ENCODE measurements at regions not wholly inside any gene's neighbourhood (a gene's known extent, or its start where the extent isn't known, plus 50 kb on each side); places are given as distances from the start of the nearest gene placed in this dataset.
"Not testable (repeated sequence)": the region's sequence is repeated elsewhere in the genome, so short reads cannot be mapped to it uniquely, and the experiment has no call there.

DNA sequence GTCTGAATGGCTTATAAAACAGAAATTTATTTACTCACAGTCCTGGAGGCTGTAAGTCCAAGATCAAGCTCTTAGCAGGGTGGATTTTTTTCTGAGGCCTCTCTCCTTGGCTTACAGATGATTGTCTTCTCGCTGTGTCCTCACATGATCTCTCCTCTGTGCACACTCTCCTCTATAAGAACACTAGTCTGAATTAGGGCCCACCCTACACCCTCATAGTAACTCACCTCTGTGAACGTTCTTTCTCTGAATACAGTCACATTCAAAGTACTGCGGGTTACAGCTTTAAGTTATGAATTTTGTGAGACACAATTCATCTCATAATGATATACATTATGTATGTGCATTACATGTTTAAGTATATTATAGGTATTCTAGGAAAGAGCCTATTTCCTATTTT lies 135.7 kb upstream of the ATXN7L3B start:
- no peak overlapping the region for H3K4me3 ChIP-seq (ENCODE audit: low read length)
- no peaks in the 10 kb centered on the region for H3K36me3 ChIP-seq (ENCODE audit: insufficient read depth, low read length)
- no peak overlapping the region for H3K4me3 Mint-ChIP-seq
- H3K9me3 ChIP-seq (ENCODE audit: control insufficient read depth in 1 of 2, insufficient read depth in 1 of 2, low read length in 2 of 2): no peaks in the 10 kb centered on the region
- H3K36me3 Mint-ChIP-seq (ENCODE audit: low read depth): no peaks in the 10 kb centered on the region
- no peak overlapping the region for H3K27ac ChIP-seq (ENCODE audit: low read depth in 1 of 2, low read length in 2 of 2)
- intact Hi-C loops (cut with DNase I, micrococcal nuclease): no loop called here
- H3K4me1 ChIP-seq (ENCODE audit: insufficient read depth, low read length): no peaks in the 10 kb centered on the region
- ATAC-seq (ENCODE audit: poor library complexity): no peak
- no peaks in the 10 kb centered on the region for H3K27me3 ChIP-seq (ENCODE audit: control insufficient read depth in 1 of 2, insufficient read depth in 2 of 2, low read length in 2 of 2)
- no peak for DNase-seq
- POLR2A ChIA-PET: no interaction called here
- H3K4me1 Mint-ChIP-seq (ENCODE audit: low read depth): no peaks in the 10 kb centered on the region
- no peaks in the 10 kb centered on the region for H3K9me3 Mint-ChIP-seq
- CTCF ChIA-PET: no interaction called here
- H3K27ac Mint-ChIP-seq: no peak overlapping the region
- TF ChIP-seq, protein P1, sequence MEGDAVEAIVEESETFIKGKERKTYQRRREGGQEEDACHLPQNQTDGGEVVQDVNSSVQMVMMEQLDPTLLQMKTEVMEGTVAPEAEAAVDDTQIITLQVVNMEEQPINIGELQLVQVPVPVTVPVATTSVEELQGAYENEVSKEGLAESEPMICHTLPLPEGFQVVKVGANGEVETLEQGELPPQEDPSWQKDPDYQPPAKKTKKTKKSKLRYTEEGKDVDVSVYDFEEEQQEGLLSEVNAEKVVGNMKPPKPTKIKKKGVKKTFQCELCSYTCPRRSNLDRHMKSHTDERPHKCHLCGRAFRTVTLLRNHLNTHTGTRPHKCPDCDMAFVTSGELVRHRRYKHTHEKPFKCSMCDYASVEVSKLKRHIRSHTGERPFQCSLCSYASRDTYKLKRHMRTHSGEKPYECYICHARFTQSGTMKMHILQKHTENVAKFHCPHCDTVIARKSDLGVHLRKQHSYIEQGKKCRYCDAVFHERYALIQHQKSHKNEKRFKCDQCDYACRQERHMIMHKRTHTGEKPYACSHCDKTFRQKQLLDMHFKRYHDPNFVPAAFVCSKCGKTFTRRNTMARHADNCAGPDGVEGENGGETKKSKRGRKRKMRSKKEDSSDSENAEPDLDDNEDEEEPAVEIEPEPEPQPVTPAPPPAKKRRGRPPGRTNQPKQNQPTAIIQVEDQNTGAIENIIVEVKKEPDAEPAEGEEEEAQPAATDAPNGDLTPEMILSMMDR (IDR thresholded peaks at IDR 0.05): no peak
- peaks cover 4% of the 10 kb centered on the region for H3K27me3 Mint-ChIP-seq

DNA sequence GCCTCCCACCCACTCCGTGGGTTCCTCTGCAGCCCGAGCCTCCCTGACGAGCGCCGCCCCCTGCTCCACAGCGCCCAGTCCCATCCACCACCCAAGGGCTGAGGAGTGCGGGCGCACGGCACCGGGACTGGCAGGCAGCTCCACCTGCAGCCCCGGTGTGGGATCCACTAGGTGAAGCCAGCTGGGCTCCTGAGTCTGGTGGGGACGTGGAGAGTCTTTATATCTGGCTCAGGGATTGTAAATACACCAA lies 134.5 kb upstream of the ATXN7L3B start:
- H3K4me1 Mint-ChIP-seq (ENCODE audit: low read depth); CTCF ChIA-PET; H3K9me3 Mint-ChIP-seq; H3K4me3 ChIP-seq (ENCODE audit: low read length); H3K27me3 Mint-ChIP-seq; H3K9me3 ChIP-seq (ENCODE audit: control insufficient read depth in 1 of 2, insufficient read depth in 1 of 2, low read length in 2 of 2); ATAC-seq (ENCODE audit: poor library complexity); H3K36me3 ChIP-seq (ENCODE audit: insufficient read depth, low read length); DNase-seq; H3K4me3 Mint-ChIP-seq; H3K27ac ChIP-seq (ENCODE audit: low read depth in 1 of 2, low read length in 2 of 2); H3K4me1 ChIP-seq (ENCODE audit: insufficient read depth, low read length); H3K36me3 Mint-ChIP-seq (ENCODE audit: low read depth); H3K27me3 ChIP-seq (ENCODE audit: control insufficient read depth in 1 of 2, insufficient read depth in 2 of 2, low read length in 2 of 2); POLR2A ChIA-PET; intact Hi-C loops (cut with DNase I, micrococcal nuclease); H3K27ac Mint-ChIP-seq: not testable (repeated sequence)

DNA sequence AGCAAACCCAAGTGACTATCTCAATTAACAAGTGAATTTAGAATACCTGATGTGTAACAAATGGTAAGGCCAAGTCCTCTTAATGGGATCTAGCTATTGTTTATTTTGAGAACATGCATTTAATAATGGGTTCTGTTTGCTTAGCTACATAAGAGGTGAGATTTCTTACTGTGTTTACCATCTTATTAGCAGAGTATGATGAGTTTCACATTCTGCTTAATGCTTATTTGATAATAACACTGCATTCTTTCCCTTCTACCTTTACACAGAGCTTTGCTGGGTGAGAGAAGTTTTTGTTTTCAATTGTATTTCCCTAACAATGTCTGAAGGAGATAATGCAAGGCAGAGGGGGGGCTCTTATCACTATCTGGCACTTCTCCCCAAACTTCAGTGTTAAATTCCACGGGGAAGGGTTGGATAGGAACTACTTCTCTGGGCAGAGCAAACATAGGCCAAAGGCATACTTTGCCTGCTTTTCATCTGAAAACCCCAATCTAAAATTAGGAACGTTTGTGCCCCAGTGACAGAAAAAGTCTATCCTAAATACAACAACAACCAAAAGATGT lies 129.0 kb upstream of the ATXN7L3B start:
- no peaks in the 10 kb centered on the region for H3K36me3 Mint-ChIP-seq (ENCODE audit: low read depth)
- H3K27ac Mint-ChIP-seq: no peak overlapping the region
- H3K9me3 Mint-ChIP-seq: no peaks in the 10 kb centered on the region
- no peak overlapping the region for H3K4me3 Mint-ChIP-seq
- DNase-seq (no peak), ATAC-seq (ENCODE audit: poor library complexity) (no peak)
- Histone ChIP-seq H3K27me3 (ENCODE audit: control insufficient read depth in 1 of 2, insufficient read depth in 2 of 2, low read length in 2 of 2) (peaks cover 0 to 4% of the 10 kb centered on the region in 2 experiments), H3K9me3 (ENCODE audit: control insufficient read depth in 1 of 2, insufficient read depth in 1 of 2, low read length in 2 of 2) (no peaks in the 10 kb centered on the region), H3K36me3 (ENCODE audit: insufficient read depth, low read length) (no peaks in the 10 kb centered on the region), H3K27ac (ENCODE audit: low read depth in 1 of 2, low read length in 2 of 2) (no peak overlapping the region), H3K4me1 (ENCODE audit: insufficient read depth, low read length) (no peaks in the 10 kb centered on the region), H3K4me3 (ENCODE audit: low read length) (no peak overlapping the region)
- H3K27me3 Mint-ChIP-seq: peaks cover 13% of the 10 kb centered on the region
- intact Hi-C loops (cut with DNase I, micrococcal nuclease): no loop called here
- TF ChIP-seq, protein P1 (IDR thresholded peaks at IDR 0.05): no peak
- no peaks in the 10 kb centered on the region for H3K4me1 Mint-ChIP-seq (ENCODE audit: low read depth)
- POLR2A ChIA-PET: no interaction called here
- CTCF ChIA-PET: no interaction called here

DNA sequence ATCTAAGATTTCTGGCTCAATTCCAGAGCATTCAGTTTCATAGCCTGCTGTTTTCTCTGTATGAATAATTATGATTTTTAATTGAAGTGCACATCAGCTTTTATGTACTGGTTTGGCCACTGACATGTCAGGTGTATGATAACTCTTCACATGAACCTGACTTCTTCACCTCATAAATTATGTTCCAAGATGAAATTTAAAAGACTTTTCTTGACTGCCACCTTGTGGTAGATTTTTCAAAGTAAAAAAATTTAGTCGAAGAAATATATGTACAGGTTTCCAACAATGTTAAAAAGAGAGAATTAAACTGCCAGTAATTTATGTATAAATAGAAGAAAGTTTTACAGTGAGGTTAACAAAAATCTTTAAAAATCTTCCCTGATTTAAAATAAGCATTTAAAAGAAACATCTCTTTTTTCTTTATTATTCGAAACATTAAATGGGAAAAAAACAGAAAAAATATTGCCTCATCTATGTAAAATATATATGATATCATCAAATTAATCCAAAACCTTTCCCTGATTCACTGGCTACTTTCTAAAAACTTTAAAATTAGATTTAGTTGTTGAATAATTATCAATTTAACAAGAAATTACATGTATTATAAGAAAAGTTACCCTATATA lies 124.9 kb upstream of the ATXN7L3B start:
- ATAC-seq (ENCODE audit: poor library complexity): no peak
- Mint-ChIP-seq H3K4me3 (no peak overlapping the region), H3K27ac (no peak overlapping the region), H3K9me3 (no peaks in the 10 kb centered on the region), H3K4me1 (ENCODE audit: low read depth) (no peaks in the 10 kb centered on the region), H3K27me3 (peaks cover 13% of the 10 kb centered on the region), H3K36me3 (ENCODE audit: low read depth) (no peaks in the 10 kb centered on the region)
- H3K27ac ChIP-seq (ENCODE audit: low read depth in 1 of 2, low read length in 2 of 2): no peak overlapping the region
- no peak overlapping the region for H3K4me3 ChIP-seq (ENCODE audit: low read length)
- intact Hi-C loops (cut with DNase I, micrococcal nuclease): loop anchor here in 1 of 2 experiments (5.0 kb wide), 1 partner anchor 125 kb away; the partner anchor contains the start of gene ATXN7L3B
- H3K4me1 ChIP-seq (ENCODE audit: insufficient read depth, low read length): no peaks in the 10 kb centered on the region
- ChIA-PET POLR2A (no interaction called here), CTCF (no interaction called here)
- DNase-seq: peak in 2 of 14 experiments; percentile 7 to 9
- peaks cover 0 to 4% of the 10 kb centered on the region in 2 experiments for H3K27me3 ChIP-seq (ENCODE audit: control insufficient read depth in 1 of 2, insufficient read depth in 2 of 2, low read length in 2 of 2)
- H3K36me3 ChIP-seq (ENCODE audit: insufficient read depth, low read length): no peaks in the 10 kb centered on the region
- no peaks in the 10 kb centered on the region for H3K9me3 ChIP-seq (ENCODE audit: control insufficient read depth in 1 of 2, insufficient read depth in 1 of 2, low read length in 2 of 2)
- TF ChIP-seq, protein P1 (IDR thresholded peaks at IDR 0.05): peak; percentile 33
